ENCODE measurements at regions not wholly inside any gene's neighbourhood (a gene's known extent, or its start where the extent isn't known, plus 50 kb on each side); places are given as distances from the start of the nearest gene placed in this dataset.

GRCh38 chr5:63233361-63233760, 654.7 kb downstream of the LRRC70 start:
- TF ChIP-seq CREM (CRISPR knock-in tag; IDR thresholded peaks at IDR 0.05) (no peak), CTCF (IDR thresholded peaks at IDR 0.05) (no peak), RELA (CRISPR knock-in tag; IDR thresholded peaks at IDR 0.05; ENCODE audit: borderline replicate concordance) (no peak), CBFB (CRISPR knock-in tag; IDR thresholded peaks at IDR 0.05; ENCODE audit: low read depth) (no peak), KAT7 (CRISPR knock-in tag; IDR thresholded peaks at IDR 0.05; ENCODE audit: borderline replicate concordance) (no peak)
- TF ChIP-seq, protein P1, sequence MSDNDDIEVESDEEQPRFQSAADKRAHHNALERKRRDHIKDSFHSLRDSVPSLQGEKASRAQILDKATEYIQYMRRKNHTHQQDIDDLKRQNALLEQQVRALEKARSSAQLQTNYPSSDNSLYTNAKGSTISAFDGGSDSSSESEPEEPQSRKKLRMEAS (CRISPR knock-in tag; IDR thresholded peaks at IDR 0.05), result no peak
